A549 (cell line): ENCODE measurements at regions not wholly inside any gene's neighbourhood (a gene's known extent, or its start where the extent isn't known, plus 50 kb on each side); places are given as distances from the start of the nearest gene placed in this dataset.
A peak's percentile ranks its signal among the peaks of the same experiment; 100 is the strongest.

Experiments
- ATAC-seq, 2 experiments: fragments of 200-7000 bp in 1 of 2; fragments of >200 bp in 1 of 2; cut with Nextera tagmentation in 1 of 2; cut with Tn5 transposase in 1 of 2; 3 replicates each; pipeline versions ENCODE4 v1.8.0 to v1.9.1; 2018 to 2020; ENCODE audit warnings: mild to moderate bottlenecking in 1 of 2, moderate library complexity in 1 of 2
- CTCF ChIA-PET: fragments of 300-600 bp; sonication (Branson Sonifier 250); formaldehyde crosslinking; extraction: SDS; loops from one replicate; lab custom pipeline; 2021; ENCODE audit warnings: antibody characterized with exemption, inconsistent platforms; lab: Yijun Ruan, JAX
- POLR2A ChIA-PET: fragments of 350-600 bp; formaldehyde crosslinking; extraction: SDS; loops from one replicate; lab custom pipeline; 2021; ENCODE audit warnings: antibody characterized with exemption, inconsistent platforms; lab: Yijun Ruan, JAX
- DNase-seq, 2 experiments: peaks; one replicate each; pipeline versions ENCODE4 v3.0.0 to v3.0.0-alpha.2; 2011 to 2016; ENCODE audit warnings: low read depth in 1 of 2, low spot score in 1 of 2
- FAIRE-seq: peaks from 2 replicates; lab custom pipeline; 2011; peaks lifted over from hg19 to GRCh38; lab: Jason Lieb, UNC
- H3K27ac ChIP-seq, 2 experiments: fragments of >200 bp; sonication (Bioruptor Twin); formaldehyde crosslinking; 3 replicates each; pipeline ENCODE4 v1.5.1; 2016 to 2017
- H3K4me1 ChIP-seq: fragments of >200 bp; sonication (Bioruptor Twin); formaldehyde crosslinking; 3 replicates; pipeline ENCODE4 v1.6.1; 2016
- H3K4me2 ChIP-seq: fragments of >200 bp; sonication (Bioruptor Twin); formaldehyde crosslinking; 3 replicates; pipeline ENCODE4 v1.6.1; 2016
- H3K4me3 ChIP-seq: fragments of >200 bp; sonication (Bioruptor Twin); formaldehyde crosslinking; 3 replicates; pipeline ENCODE4 v1.5.1; 2016
- H3K9me3 ChIP-seq: fragments of >200 bp; sonication (Bioruptor Twin); formaldehyde crosslinking; 3 replicates; pipeline ENCODE4 v1.6.1; 2016
- BHLHE40 ChIP-seq: IDR thresholded peaks from 2 replicates; pipeline ENCODE4 v1.6.1; 2012; ENCODE audit warnings: low read depth, low read length, inconsistent platforms
- CBX2 ChIP-seq: fragments of 200-600 bp; sonication (generic); IDR thresholded peaks from 2 replicates; pipeline ENCODE4 v1.6.1; 2016; ENCODE audit warnings: low read depth, mild to moderate bottlenecking, borderline replicate concordance
- CHD2 ChIP-seq: fragments of 150-350 bp; IDR thresholded peaks from 2 replicates; pipeline ENCODE4 v1.6.1; 2014; ENCODE audit warnings: low read length; ENCODE audit not compliant: partially characterized antibody
- CTCF ChIP-seq: fragments of >200 bp; sonication (Bioruptor Twin); formaldehyde crosslinking; IDR thresholded peaks from 3 replicates; pipeline ENCODE4 v1.5.1; 2016
- EP300 ChIP-seq, 2 experiments: fragments of >200 bp; sonication (Bioruptor Twin); formaldehyde crosslinking; IDR thresholded peaks; 2 replicates in 1 of 2; 3 replicates in 1 of 2; pipeline ENCODE4 v1.6.1; 2016 to 2017
- FOSL2 ChIP-seq, 2 experiments: fragments of 450-650 bp in 1 of 2; fragments of >200 bp in 1 of 2; sonication (Bioruptor Twin) in 1 of 2; formaldehyde crosslinking; IDR thresholded peaks; 2 replicates each; pipeline versions ENCODE4 v1.5.0 to v1.6.1; 2016 to 2020; ENCODE audit warnings: mild to moderate bottlenecking in 1 of 2, moderate library complexity in 1 of 2
- FOXS1 ChIP-seq: fragments of 250-450 bp; sonication (Bioruptor Pico); IDR thresholded peaks from 2 replicates; pipeline ENCODE4 v1.5.0; 2020; ENCODE audit warnings: mild to moderate bottlenecking, moderate library complexity
- GATA3 ChIP-seq: IDR thresholded peaks from 2 replicates; pipeline ENCODE4 v1.6.1; 2012; ENCODE audit warnings: borderline replicate concordance
- HEYL ChIP-seq: fragments of 250-450 bp; sonication (Bioruptor Pico); IDR thresholded peaks from 2 replicates; pipeline ENCODE4 v1.8.0; 2021; ENCODE audit warnings: mild to moderate bottlenecking, moderate library complexity
- HOXB13 ChIP-seq: fragments of 250-450 bp; sonication (Bioruptor Pico); IDR thresholded peaks from 2 replicates; pipeline ENCODE4 v1.5.0; 2020; ENCODE audit warnings: low read depth, mild to moderate bottlenecking, moderate library complexity
- JUN ChIP-seq, 2 experiments: fragments of >200 bp; sonication (Bioruptor Twin); formaldehyde crosslinking; IDR thresholded peaks; 2 replicates in 1 of 2; 3 replicates in 1 of 2; pipeline ENCODE4 v1.6.1; 2016 to 2017
- KDM1A ChIP-seq: fragments of 200-600 bp; sonication (generic); IDR thresholded peaks from 2 replicates; pipeline ENCODE4 v1.6.1; 2016; ENCODE audit warnings: low read depth, mild to moderate bottlenecking
- KDM5A ChIP-seq: fragments of 200-600 bp; sonication (generic); IDR thresholded peaks from 2 replicates; pipeline ENCODE4 v1.6.1; 2016; ENCODE audit warnings: antibody characterized with exemption, mild to moderate bottlenecking
- MAX ChIP-seq: IDR thresholded peaks from 2 replicates; pipeline ENCODE4 v1.6.1; 2012
- NFE2L2 ChIP-seq: fragments of 150-350 bp; conservative IDR thresholded peaks from 2 replicates; pipeline ENCODE4 v1.6.1; 2014; ENCODE audit warnings: low read length
- PHF8 ChIP-seq: fragments of 200-600 bp; sonication (generic); IDR thresholded peaks from 2 replicates; pipeline ENCODE4 v1.6.1; 2016; ENCODE audit warnings: low read depth, mild to moderate bottlenecking, antibody characterized with exemption, moderate library complexity, borderline replicate concordance
- POLR2A ChIP-seq: IDR thresholded peaks from 2 replicates; pipeline ENCODE4 v1.6.1; 2012; ENCODE audit warnings: mild to moderate bottlenecking, low read length
- RAD21 ChIP-seq, 2 experiments: fragments of >200 bp in 1 of 2; sonication (Bioruptor Twin) in 1 of 2; formaldehyde crosslinking in 1 of 2; IDR thresholded peaks in 1 of 2; conservative IDR thresholded peaks in 1 of 2; 2 replicates in 1 of 2; 3 replicates in 1 of 2; pipeline ENCODE4 v1.6.1; 2012 to 2018; ENCODE audit warnings: inconsistent platforms in 1 of 2
- SMC3 ChIP-seq: fragments of >200 bp; sonication (Bioruptor Twin); formaldehyde crosslinking; IDR thresholded peaks from 3 replicates; pipeline ENCODE4 v1.6.1; 2018; ENCODE audit warnings: inconsistent platforms
- ZNF302 ChIP-seq: fragments of 250-450 bp; sonication (Bioruptor Pico); IDR thresholded peaks from 2 replicates; pipeline ENCODE4 v1.9.0; 2021; ENCODE audit warnings: inconsistent platforms, mild to moderate bottlenecking, moderate library complexity
- WGBS: methylation state at CpG from one replicate; pipeline ENCODE4 v1.1.6; 2017; ENCODE audit errors: missing lambda C conversion rate; 5-methylcytosine and 5-hydroxymethylcytosine counted together
- TF ChIP-seq, protein P1 (sequence below): IDR thresholded peaks from 2 replicates; pipeline ENCODE4 v1.6.1; 2012; ENCODE audit warnings: low read depth, borderline replicate concordance
- TF ChIP-seq, protein P2 (sequence below): fragments of 200-600 bp; sonication (generic); IDR thresholded peaks from 2 replicates; pipeline ENCODE4 v1.6.1; 2016; ENCODE audit warnings: antibody characterized with exemption, mild to moderate bottlenecking, moderate library complexity

GRCh38 chr15:94002041-94002440 lies 229.3 kb upstream of the MCTP2 start:
- ATAC-seq (no peak), FAIRE-seq (no peak), DNase-seq (no peak)
- 64% methylated on average over 3 of the region's 3 CpGs for WGBS
- no peak for TF ChIP-seq POLR2A
- no peak for TF ChIP-seq GATA3
- no peak for TF ChIP-seq CTCF
- no peak for TF ChIP-seq NFE2L2
- no peak for TF ChIP-seq HEYL (CRISPR knock-in tag)
- POLR2A ChIA-PET = no interaction called here
- no peak overlapping the region for H3K27ac ChIP-seq
- CTCF ChIA-PET = no interaction called here
- no peaks in the 10 kb centered on the region for H3K4me1 ChIP-seq
- H3K4me2 ChIP-seq = no peak overlapping the region
- no peaks in the 10 kb centered on the region for H3K9me3 ChIP-seq
- no peak overlapping the region for H3K4me3 ChIP-seq

GRCh38 chr15:94001255-94001801 lies 230.0 kb upstream of the MCTP2 start:
- Histone ChIP-seq H3K27ac (no peak overlapping the region), H3K4me2 (no peak overlapping the region), H3K4me3 (no peak overlapping the region), H3K9me3 (no peaks in the 10 kb centered on the region), H3K4me1 (no peaks in the 10 kb centered on the region)
- ChIA-PET CTCF (no interaction called here), POLR2A (no interaction called here)
- no peak for TF ChIP-seq PHF8
- no peak for TF ChIP-seq KDM5A
- no peak for TF ChIP-seq HOXB13
- TF ChIP-seq CBX2 = no peak
- no peak for FAIRE-seq
- no peak for DNase-seq
- no peak for ATAC-seq
- 3% methylated on average over 3 of the region's 3 CpGs for WGBS

DNA sequence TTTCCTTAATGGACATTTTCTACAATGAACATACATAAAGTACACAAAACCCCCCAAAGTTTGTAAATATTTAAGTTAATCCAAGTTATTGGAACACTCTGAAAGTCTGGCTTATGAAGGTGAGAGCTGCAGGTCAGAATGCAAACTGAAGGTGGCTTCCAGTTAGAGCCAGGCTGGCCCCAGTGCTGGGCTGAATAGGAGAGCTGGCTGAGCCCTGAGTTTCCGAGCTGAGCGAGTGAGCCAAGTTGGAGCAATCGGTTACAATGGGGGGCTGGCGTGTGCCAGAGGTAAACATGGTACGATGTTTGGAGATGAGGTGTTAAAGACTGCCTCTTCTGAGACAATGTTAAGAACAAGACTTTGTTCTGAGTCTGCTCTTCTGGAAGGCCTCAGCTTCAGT lies 230.8 kb upstream of the MCTP2 start:
- H3K4me3 ChIP-seq = no peak overlapping the region
- no peaks in the 10 kb centered on the region for H3K4me1 ChIP-seq
- FAIRE-seq = no peak
- no peak overlapping the region for H3K27ac ChIP-seq
- POLR2A ChIA-PET = no interaction called here
- CTCF ChIA-PET = no interaction called here
- no peak for DNase-seq
- 29% methylated on average over 5 of the region's 5 CpGs for WGBS
- H3K4me2 ChIP-seq = no peak overlapping the region
- TF ChIP-seq FOXS1 (no peak), BHLHE40 (no peak), CHD2 (no peak)
- no peaks in the 10 kb centered on the region for H3K9me3 ChIP-seq
- ATAC-seq = no peak

DNA sequence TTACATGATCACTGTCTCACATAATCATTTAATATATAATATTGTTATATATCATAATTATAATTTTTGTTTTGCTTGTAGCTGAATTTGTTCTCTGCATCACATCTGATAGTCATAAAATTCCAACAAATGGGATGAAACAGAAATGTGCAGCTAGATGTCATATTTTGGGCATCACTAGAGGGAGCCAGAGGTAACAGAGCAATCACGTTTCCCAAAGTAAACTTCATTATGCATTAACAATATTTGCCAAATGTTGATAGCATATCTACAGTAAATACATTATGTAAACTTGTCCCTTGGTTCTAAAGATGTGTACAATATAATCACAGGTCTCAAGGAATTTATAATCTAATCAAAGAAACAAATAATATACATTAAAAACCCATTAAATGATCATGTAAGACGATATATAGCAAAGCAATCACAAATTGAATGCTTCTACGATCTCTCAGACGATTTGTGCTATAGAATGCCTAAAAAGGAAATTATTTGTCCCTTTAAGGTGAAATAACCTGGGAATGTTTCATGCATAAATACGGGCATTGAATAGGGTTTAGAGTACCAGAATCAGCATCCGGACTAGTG lies 234.2 kb upstream of the MCTP2 start:
- peak in 1 of 2 experiments; percentile 52; a peak in 1 of 6 replicates for ATAC-seq
- peak; percentile 14 to 28 for DNase-seq
- no peak overlapping the region for H3K27ac ChIP-seq
- ChIA-PET POLR2A (no interaction called here), CTCF (interaction anchor here (0.6 to 2.3 kb wide), 11 partner anchors 9 to 970 kb away, joined by 3 to 8 read pairs (median 3); no protein-coding TSS in a partner anchor)
- H3K9me3 ChIP-seq = no peaks in the 10 kb centered on the region
- no peaks in the 10 kb centered on the region for H3K4me1 ChIP-seq
- H3K4me2 ChIP-seq = no peak overlapping the region
- FAIRE-seq = peak; percentile 84
- WGBS = 6% methylated on average over 6 of the region's 6 CpGs
- H3K4me3 ChIP-seq = no peak overlapping the region
- TF ChIP-seq, protein P1, sequence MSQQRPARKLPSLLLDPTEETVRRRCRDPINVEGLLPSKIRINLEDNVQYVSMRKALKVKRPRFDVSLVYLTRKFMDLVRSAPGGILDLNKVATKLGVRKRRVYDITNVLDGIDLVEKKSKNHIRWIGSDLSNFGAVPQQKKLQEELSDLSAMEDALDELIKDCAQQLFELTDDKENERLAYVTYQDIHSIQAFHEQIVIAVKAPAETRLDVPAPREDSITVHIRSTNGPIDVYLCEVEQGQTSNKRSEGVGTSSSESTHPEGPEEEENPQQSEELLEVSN = no peak
- TF ChIP-seq, protein P2, sequence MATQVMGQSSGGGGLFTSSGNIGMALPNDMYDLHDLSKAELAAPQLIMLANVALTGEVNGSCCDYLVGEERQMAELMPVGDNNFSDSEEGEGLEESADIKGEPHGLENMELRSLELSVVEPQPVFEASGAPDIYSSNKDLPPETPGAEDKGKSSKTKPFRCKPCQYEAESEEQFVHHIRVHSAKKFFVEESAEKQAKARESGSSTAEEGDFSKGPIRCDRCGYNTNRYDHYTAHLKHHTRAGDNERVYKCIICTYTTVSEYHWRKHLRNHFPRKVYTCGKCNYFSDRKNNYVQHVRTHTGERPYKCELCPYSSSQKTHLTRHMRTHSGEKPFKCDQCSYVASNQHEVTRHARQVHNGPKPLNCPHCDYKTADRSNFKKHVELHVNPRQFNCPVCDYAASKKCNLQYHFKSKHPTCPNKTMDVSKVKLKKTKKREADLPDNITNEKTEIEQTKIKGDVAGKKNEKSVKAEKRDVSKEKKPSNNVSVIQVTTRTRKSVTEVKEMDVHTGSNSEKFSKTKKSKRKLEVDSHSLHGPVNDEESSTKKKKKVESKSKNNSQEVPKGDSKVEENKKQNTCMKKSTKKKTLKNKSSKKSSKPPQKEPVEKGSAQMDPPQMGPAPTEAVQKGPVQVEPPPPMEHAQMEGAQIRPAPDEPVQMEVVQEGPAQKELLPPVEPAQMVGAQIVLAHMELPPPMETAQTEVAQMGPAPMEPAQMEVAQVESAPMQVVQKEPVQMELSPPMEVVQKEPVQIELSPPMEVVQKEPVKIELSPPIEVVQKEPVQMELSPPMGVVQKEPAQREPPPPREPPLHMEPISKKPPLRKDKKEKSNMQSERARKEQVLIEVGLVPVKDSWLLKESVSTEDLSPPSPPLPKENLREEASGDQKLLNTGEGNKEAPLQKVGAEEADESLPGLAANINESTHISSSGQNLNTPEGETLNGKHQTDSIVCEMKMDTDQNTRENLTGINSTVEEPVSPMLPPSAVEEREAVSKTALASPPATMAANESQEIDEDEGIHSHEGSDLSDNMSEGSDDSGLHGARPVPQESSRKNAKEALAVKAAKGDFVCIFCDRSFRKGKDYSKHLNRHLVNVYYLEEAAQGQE = no peak
- TF ChIP-seq JUN (IDR thresholded peaks at IDR 0.05) = no peak
- peak; percentile 49 to 53 for TF ChIP-seq RAD21 (conservative IDR thresholded peaks at IDR 0.05 in 1 of 2, IDR thresholded peaks at IDR 0.05 in 1 of 2)
- TF ChIP-seq EP300 (IDR thresholded peaks at IDR 0.05) = no peak
- peak; percentile 64 for TF ChIP-seq CTCF
- TF ChIP-seq SMC3 = peak; percentile 48; the same call in 2 of the 3 replicates
- no peak for TF ChIP-seq KDM1A
- TF ChIP-seq MAX = no peak
- TF ChIP-seq FOSL2 (IDR thresholded peaks at IDR 0.05) = no peak
- TF ChIP-seq FOSL2 (CRISPR knock-in tag; IDR thresholded peaks at IDR 0.05) = no peak
- TF ChIP-seq ZNF302 (CRISPR knock-in tag) = no peak
